ENCODE measurements at regions not wholly inside any gene's neighbourhood (a gene's known extent, or its start where the extent isn't known, plus 50 kb on each side); places are given as distances from the start of the nearest gene placed in this dataset.

DNA sequence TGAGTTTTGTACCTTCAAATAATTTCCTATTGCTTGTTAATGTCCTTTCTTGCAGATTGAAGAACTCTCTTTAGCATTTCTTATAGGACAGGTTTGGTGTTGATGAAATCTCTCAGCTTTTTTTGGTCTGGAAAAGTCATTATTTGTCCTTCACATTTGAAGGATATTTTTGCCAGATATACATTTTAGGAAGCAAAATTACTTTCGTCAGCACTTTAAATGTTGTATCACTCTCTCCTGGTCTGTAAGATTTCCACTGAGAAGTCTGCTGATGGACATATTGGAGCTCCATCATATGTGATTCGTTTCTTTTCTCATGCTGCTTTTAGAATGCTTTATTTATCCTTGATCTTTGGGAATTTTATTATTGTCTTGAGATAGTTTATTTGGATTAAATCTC, 105.5 kb downstream of the TNFSF13B start:
- TF ChIP-seq EP300 (IDR thresholded peaks at IDR 0.05) (no peak), POLR2A (IDR thresholded peaks at IDR 0.05) (no peak), POLR2AphosphoS5 (IDR thresholded peaks at IDR 0.05) (no peak)
- TF ChIP-seq, protein P1, sequence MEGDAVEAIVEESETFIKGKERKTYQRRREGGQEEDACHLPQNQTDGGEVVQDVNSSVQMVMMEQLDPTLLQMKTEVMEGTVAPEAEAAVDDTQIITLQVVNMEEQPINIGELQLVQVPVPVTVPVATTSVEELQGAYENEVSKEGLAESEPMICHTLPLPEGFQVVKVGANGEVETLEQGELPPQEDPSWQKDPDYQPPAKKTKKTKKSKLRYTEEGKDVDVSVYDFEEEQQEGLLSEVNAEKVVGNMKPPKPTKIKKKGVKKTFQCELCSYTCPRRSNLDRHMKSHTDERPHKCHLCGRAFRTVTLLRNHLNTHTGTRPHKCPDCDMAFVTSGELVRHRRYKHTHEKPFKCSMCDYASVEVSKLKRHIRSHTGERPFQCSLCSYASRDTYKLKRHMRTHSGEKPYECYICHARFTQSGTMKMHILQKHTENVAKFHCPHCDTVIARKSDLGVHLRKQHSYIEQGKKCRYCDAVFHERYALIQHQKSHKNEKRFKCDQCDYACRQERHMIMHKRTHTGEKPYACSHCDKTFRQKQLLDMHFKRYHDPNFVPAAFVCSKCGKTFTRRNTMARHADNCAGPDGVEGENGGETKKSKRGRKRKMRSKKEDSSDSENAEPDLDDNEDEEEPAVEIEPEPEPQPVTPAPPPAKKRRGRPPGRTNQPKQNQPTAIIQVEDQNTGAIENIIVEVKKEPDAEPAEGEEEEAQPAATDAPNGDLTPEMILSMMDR (IDR thresholded peaks at IDR 0.05), result no peak

Data from sigmoid colon (tissue), 4 donors.